Mesendoderm (in vitro differentiated cells): ENCODE measurements at regions not wholly inside any gene's neighbourhood (a gene's known extent, or its start where the extent isn't known, plus 50 kb on each side); places are given as distances from the start of the nearest gene placed in this dataset.
"Not testable (repeated sequence)": the region's sequence is repeated elsewhere in the genome, so short reads cannot be mapped to it uniquely, and the experiment has no call there.

ENCODE experiments used
- DNase-seq: peaks from one replicate; pipeline ENCODE4 v3.0.0; 2013
- H2AK5ac ChIP-seq: 2 replicates; pipeline ENCODE4 v1.6.1; 2013; ENCODE audit warnings: low read length, inconsistent platforms
- H2BK120ac ChIP-seq: 2 replicates; pipeline ENCODE4 v1.6.1; 2013; ENCODE audit warnings: low read depth, mild to moderate bottlenecking, low read length, moderate library complexity, mixed read lengths
- H2BK15ac ChIP-seq: replicated peaks from 2 replicates; pipeline ENCODE4 v1.6.1; 2013; ENCODE audit warnings: low read depth, mild to moderate bottlenecking, moderate library complexity
- H2BK5ac ChIP-seq: 2 replicates; pipeline ENCODE4 v1.6.1; 2013; ENCODE audit warnings: low read length, inconsistent platforms
- H3K18ac ChIP-seq: 2 replicates; pipeline ENCODE4 v1.6.1; 2013; ENCODE audit warnings: mild to moderate bottlenecking, low read length, mixed read lengths
- H3K23ac ChIP-seq: one replicate; pipeline ENCODE4 v1.6.1; 2013; ENCODE audit warnings: low read length
- H3K27ac ChIP-seq: 2 replicates; pipeline ENCODE4 v1.5.1; 2013; ENCODE audit warnings: low read depth, mild to moderate bottlenecking, inconsistent platforms, low read length, moderate library complexity
- H3K27me3 ChIP-seq: 2 replicates; pipeline ENCODE4 v1.6.1; 2013; ENCODE audit warnings: low read length, control low read depth, mild to moderate bottlenecking, inconsistent platforms; ENCODE audit not compliant: insufficient read depth, poor library complexity
- H3K36me3 ChIP-seq: 2 replicates; pipeline ENCODE4 v1.6.1; 2013; ENCODE audit warnings: low read length, inconsistent platforms; ENCODE audit not compliant: control insufficient read depth, insufficient read depth
- H3K4ac ChIP-seq: one replicate; pipeline ENCODE4 v1.6.1; 2013; ENCODE audit warnings: low read depth, mild to moderate bottlenecking, low read length, moderate library complexity
- H3K4me1 ChIP-seq: 2 replicates; pipeline ENCODE4 v1.6.1; 2013; ENCODE audit warnings: low read depth, low read length, inconsistent platforms; ENCODE audit not compliant: control insufficient read depth
- H3K4me2 ChIP-seq: 2 replicates; pipeline ENCODE4 v1.6.1; 2013; ENCODE audit warnings: low read length
- H3K4me3 ChIP-seq: 2 replicates; pipeline ENCODE4 v1.5.1; 2013; ENCODE audit warnings: mild to moderate bottlenecking, low read length
- H3K56ac ChIP-seq: one replicate; pipeline ENCODE4 v1.6.1; 2013; ENCODE audit warnings: low read length
- H3K79me1 ChIP-seq: 2 replicates; pipeline ENCODE4 v1.6.1; 2013; ENCODE audit warnings: low read length, inconsistent platforms
- H3K79me2 ChIP-seq: 2 replicates; pipeline ENCODE4 v1.6.1; 2013; ENCODE audit warnings: mild to moderate bottlenecking, low read length; ENCODE audit not compliant: control insufficient read depth, insufficient read depth
- H3K9ac ChIP-seq: 2 replicates; pipeline ENCODE4 v1.6.1; 2013; ENCODE audit warnings: low read length, inconsistent platforms
- H4K5ac ChIP-seq: one replicate; pipeline ENCODE4 v1.6.1; 2013; ENCODE audit warnings: low read length
- H4K8ac ChIP-seq: one replicate; pipeline ENCODE4 v1.6.1; 2013; ENCODE audit warnings: low read depth, mild to moderate bottlenecking, control low read depth, low read length, moderate library complexity
- WGBS: extraction: QIAGEN DNeasy Blood & Tissue Kit; methylation state at CpG from one replicate; pipeline ENCODE4 v1.1.7; 2013; ENCODE audit warnings: low lambda C conversion rate, missing lambda C conversion rate; ENCODE audit not compliant: insufficient coverage; ENCODE audit errors: extremely low coverage; 5-methylcytosine and 5-hydroxymethylcytosine counted together

GRCh38 chr12:124222368-124223245 is 72.3 kb upstream of the RFLNA start:
- Histone ChIP-seq H2AK5ac (no peak overlapping the region), H3K18ac (no peak overlapping the region), H4K8ac (no peak overlapping the region), H3K79me1 (no peaks in the 10 kb centered on the region), H3K27ac (no peak overlapping the region), H3K79me2 (no peaks in the 10 kb centered on the region), H2BK5ac (no peak overlapping the region), H3K4me3 (no peak overlapping the region), H3K56ac (no peak overlapping the region), H2BK120ac (no peak overlapping the region), H3K23ac (no peak overlapping the region), H3K27me3 (no peaks in the 10 kb centered on the region), H3K4me2 (no peak overlapping the region), H2BK15ac (no peak overlapping the region), H3K9ac (no peak overlapping the region), H3K4ac (no peak overlapping the region), H3K36me3 (no peaks in the 10 kb centered on the region), H3K4me1 (no peaks in the 10 kb centered on the region), H4K5ac (no peak overlapping the region)
- DNase-seq = no peak
- WGBS = no CpG with 5 or more reads among the region's 14 CpGs

GRCh38 chr12:124223733-124224138 is 71.2 kb upstream of the RFLNA start:
- H3K4ac ChIP-seq, H3K27ac ChIP-seq, H4K8ac ChIP-seq, H2AK5ac ChIP-seq, H4K5ac ChIP-seq, H3K79me1 ChIP-seq, H3K79me2 ChIP-seq, H3K4me1 ChIP-seq, DNase-seq, H2BK120ac ChIP-seq, H3K4me3 ChIP-seq, H3K4me2 ChIP-seq, H3K18ac ChIP-seq, H3K23ac ChIP-seq, H3K56ac ChIP-seq, H3K9ac ChIP-seq, H3K27me3 ChIP-seq, H2BK5ac ChIP-seq, H3K36me3 ChIP-seq, H2BK15ac ChIP-seq: not testable (repeated sequence)
- no CpG with 5 or more reads among the region's 12 CpGs for WGBS

- no peak overlapping the region for H3K4me3 ChIP-seq
- no peak overlapping the region for H3K56ac ChIP-seq
- H2AK5ac ChIP-seq = no peak overlapping the region
- H3K27ac ChIP-seq = no peak overlapping the region
- DNase-seq = no peak
- no peak overlapping the region for H3K18ac ChIP-seq
- no peak overlapping the region for H2BK5ac ChIP-seq
- H2BK120ac ChIP-seq = no peak overlapping the region
- H4K8ac ChIP-seq = no peak overlapping the region
- no peak overlapping the region for H3K4me2 ChIP-seq
- no peaks in the 10 kb centered on the region for H3K4me1 ChIP-seq
- no peaks in the 10 kb centered on the region for H3K36me3 ChIP-seq
- no peak overlapping the region for H4K5ac ChIP-seq
- H3K79me1 ChIP-seq = no peaks in the 10 kb centered on the region
- H3K79me2 ChIP-seq = no peaks in the 10 kb centered on the region
- H3K4ac ChIP-seq = no peak overlapping the region
- WGBS = no CpG with 5 or more reads among the region's 19 CpGs
- H3K27me3 ChIP-seq = no peaks in the 10 kb centered on the region
- H2BK15ac ChIP-seq = no peak overlapping the region
- no peak overlapping the region for H3K23ac ChIP-seq
- H3K9ac ChIP-seq = no peak overlapping the region
These were observed 70.3 kb upstream of the RFLNA start for GRCh38 chr12:124224535-124225110.

GRCh38 chr12:124225730-124226129 is 69.2 kb upstream of the RFLNA start:
- Histone ChIP-seq H3K18ac (no peak overlapping the region), H3K27ac (no peak overlapping the region), H3K36me3 (no peaks in the 10 kb centered on the region), H3K4me2 (no peak overlapping the region), H3K79me2 (no peaks in the 10 kb centered on the region), H2BK15ac (no peak overlapping the region), H4K5ac (no peak overlapping the region), H2AK5ac (no peak overlapping the region), H3K4me1 (no peaks in the 10 kb centered on the region), H2BK5ac (no peak overlapping the region), H3K23ac (no peak overlapping the region), H3K9ac (no peak overlapping the region), H3K27me3 (no peaks in the 10 kb centered on the region), H3K4me3 (no peak overlapping the region), H3K56ac (no peak overlapping the region), H3K79me1 (no peaks in the 10 kb centered on the region), H4K8ac (no peak overlapping the region), H2BK120ac (no peak overlapping the region), H3K4ac (no peak overlapping the region)
- WGBS = no CpG with 5 or more reads among the region's 4 CpGs
- no peak for DNase-seq

- H3K79me2 ChIP-seq = no peaks in the 10 kb centered on the region
- H3K36me3 ChIP-seq = no peaks in the 10 kb centered on the region
- WGBS = no CpG with 5 or more reads among the region's 25 CpGs
- no peak overlapping the region for H2BK120ac ChIP-seq
- no peak overlapping the region for H4K8ac ChIP-seq
- H4K5ac ChIP-seq = no peak overlapping the region
- no peak for DNase-seq
- H3K4me1 ChIP-seq = no peaks in the 10 kb centered on the region
- no peaks in the 10 kb centered on the region for H3K79me1 ChIP-seq
- H3K23ac ChIP-seq = no peak overlapping the region
- H2AK5ac ChIP-seq = no peak overlapping the region
- H3K4ac ChIP-seq = no peak overlapping the region
- H3K4me3 ChIP-seq = no peak overlapping the region
- no peak overlapping the region for H3K4me2 ChIP-seq
- H3K56ac ChIP-seq = no peak overlapping the region
- no peak overlapping the region for H3K18ac ChIP-seq
- no peak overlapping the region for H2BK15ac ChIP-seq
- H3K9ac ChIP-seq = no peak overlapping the region
- no peak overlapping the region for H3K27ac ChIP-seq
- no peaks in the 10 kb centered on the region for H3K27me3 ChIP-seq
- H2BK5ac ChIP-seq = no peak overlapping the region
These were observed 66.8 kb upstream of the RFLNA start for GRCh38 chr12:124227951-124228711.
